ENCODE measurements at regions not wholly inside any gene's neighbourhood (a gene's known extent, or its start where the extent isn't known, plus 50 kb on each side); places are given as distances from the start of the nearest gene placed in this dataset.

- TF ChIP-seq, protein P1, sequence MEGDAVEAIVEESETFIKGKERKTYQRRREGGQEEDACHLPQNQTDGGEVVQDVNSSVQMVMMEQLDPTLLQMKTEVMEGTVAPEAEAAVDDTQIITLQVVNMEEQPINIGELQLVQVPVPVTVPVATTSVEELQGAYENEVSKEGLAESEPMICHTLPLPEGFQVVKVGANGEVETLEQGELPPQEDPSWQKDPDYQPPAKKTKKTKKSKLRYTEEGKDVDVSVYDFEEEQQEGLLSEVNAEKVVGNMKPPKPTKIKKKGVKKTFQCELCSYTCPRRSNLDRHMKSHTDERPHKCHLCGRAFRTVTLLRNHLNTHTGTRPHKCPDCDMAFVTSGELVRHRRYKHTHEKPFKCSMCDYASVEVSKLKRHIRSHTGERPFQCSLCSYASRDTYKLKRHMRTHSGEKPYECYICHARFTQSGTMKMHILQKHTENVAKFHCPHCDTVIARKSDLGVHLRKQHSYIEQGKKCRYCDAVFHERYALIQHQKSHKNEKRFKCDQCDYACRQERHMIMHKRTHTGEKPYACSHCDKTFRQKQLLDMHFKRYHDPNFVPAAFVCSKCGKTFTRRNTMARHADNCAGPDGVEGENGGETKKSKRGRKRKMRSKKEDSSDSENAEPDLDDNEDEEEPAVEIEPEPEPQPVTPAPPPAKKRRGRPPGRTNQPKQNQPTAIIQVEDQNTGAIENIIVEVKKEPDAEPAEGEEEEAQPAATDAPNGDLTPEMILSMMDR (IDR thresholded peaks at IDR 0.05 in 4 of 5, conservative IDR thresholded peaks at IDR 0.05 in 1 of 5) = no peak
- TF ChIP-seq POLR2A (IDR thresholded peaks at IDR 0.05) = no peak
Measured at GRCh38 chr1:228848406-228848805, 113.1 kb downstream of the RHOU start.

Data from gastrocnemius medialis (tissue), 4 donors.